ENCODE measurements at regions not wholly inside any gene's neighbourhood (a gene's known extent, or its start where the extent isn't known, plus 50 kb on each side); places are given as distances from the start of the nearest gene placed in this dataset.

DNA sequence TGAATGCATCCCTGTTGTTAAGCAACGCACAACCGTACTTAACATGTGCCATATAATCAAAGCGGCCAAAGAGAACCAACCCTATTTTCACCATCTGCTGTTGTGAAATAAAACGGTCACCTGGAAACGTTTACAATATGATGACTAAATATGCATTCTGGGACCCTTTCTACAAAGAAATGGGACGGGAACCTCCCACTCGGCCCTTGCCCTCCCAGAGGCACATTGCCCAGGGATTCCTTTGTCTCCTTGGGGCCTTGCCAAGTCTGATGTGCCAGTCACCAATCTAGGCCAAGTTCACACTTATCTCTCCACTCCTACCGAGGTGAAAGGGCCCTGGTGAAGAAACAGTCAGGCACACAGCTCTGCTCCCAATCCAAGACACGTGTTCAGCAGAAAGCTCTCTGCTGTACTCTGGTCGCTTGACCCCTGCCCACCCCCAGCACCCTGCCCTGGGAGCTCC is 427.4 kb upstream of the JARID2 start:
- DNase-seq (ENCODE audit: extremely low read depth in 1 of 2, low read depth in 1 of 2), result no peak

DNA sequence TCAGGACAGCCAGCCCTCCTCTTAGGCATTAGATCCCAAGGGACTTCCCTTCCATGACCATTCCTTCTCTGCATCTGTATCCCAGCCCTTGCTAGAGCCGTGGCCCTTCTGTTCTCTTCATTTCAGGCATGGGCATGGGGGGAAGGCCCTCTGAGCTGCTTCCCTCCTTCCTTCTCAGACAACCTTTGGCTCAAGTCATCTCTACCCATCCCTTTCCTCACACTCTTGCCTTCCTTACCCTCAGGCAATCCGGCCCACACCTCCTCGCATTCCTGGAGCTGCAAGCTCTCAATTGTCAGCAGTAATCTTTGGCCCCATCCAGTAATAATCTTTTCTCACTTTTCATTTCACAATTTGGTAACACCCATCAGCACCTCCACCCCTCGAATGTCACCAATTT is 426.9 kb upstream of the JARID2 start:
- DNase-seq (ENCODE audit: extremely low read depth in 1 of 2, low read depth in 1 of 2), result no peak

DNA sequence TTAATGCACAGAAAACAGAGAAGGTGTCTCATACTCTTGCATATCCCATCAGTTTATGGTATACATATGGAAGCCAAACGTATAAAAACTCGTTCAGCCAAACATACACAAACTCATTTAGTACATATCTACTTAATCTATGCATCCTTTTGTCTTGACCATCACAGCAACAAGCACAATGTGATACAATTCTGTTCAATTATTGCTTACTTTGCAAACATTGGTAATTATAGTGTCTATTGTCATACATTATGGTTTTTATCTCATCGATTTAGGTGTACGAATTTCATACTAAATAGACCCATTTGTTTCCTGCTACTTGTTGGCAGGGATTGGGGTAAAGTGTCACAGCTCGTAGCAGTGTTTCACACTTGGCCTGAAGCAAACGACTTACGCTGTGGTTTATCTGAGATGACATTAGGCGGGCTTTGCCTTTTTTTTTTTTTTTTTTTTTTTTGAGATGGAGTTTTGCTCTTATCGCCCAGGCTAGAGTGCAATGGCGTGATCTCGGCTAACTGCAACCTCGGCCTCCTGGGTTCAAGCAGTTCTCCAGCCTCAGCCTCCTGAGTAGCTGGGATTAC is 425.9 kb upstream of the JARID2 start:
- no peak for DNase-seq (ENCODE audit: extremely low read depth in 1 of 2, low read depth in 1 of 2)

DNA sequence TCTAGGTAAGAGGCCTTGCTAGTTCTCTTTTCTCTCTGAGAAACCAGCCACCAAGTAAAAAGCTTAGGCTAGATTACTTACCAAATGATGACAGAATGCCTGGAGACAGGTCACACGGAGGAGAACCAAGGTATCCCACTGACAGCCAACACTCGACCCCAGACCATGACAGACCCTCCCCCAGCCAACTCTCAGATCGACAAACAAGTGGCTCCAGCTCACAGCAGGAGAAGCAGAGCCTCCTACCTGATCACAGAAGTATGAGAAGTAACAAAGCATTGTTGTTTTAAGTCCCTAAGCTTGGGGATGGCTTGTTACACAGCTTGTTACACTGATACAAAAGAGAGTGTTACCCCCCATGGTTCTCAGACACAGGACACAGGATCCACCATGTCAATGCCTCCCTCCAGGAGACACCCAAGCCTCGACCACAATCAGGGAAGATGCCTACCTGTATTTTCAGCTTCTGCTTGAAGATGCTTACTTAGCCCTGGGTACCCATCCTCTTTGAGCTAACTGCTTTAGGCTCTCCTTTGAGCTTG is 423.8 kb upstream of the JARID2 start:
- DNase-seq (ENCODE audit: extremely low read depth in 1 of 2, low read depth in 1 of 2), result no peak

DNA sequence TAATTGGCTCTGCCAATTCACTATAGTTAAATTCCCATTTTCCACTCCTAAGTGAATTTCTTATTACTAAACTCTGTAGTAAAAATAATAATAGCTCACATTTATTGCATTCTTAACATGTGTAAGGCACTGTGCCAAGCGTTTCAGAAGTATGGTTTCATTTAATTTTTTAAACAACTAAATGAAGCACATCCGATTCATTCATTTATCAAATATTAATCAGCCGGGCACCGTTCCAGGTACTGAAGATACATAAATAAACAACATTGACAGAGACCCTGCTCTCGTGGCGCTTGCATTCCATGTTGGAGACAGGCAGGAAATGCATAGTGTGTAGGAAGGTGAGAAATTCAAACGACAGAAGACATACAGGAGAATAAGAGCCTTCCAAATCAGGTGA is 423.2 kb upstream of the JARID2 start:
- no peak for DNase-seq (ENCODE audit: extremely low read depth in 1 of 2, low read depth in 1 of 2)

DNA sequence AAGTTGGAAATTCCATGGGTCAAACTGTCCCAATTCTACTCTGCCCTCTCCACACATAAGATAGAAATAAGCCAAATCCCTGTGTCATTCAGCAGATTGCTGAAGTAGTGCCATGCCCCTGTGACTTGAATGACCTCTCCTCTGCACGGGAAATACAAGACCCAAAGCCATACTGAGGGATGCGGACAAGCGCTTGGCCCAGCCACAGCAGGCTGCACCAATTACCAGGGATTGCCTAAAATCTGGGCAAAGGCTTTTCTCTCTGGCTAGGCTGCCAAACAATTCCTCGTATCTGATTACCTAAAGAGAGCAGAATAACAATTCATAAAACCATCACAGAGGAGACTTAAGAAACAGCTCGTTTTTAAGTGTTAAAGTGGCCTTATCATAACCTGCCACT is 421.8 kb upstream of the JARID2 start:
- no peak for DNase-seq (ENCODE audit: extremely low read depth in 1 of 2, low read depth in 1 of 2)

DNA sequence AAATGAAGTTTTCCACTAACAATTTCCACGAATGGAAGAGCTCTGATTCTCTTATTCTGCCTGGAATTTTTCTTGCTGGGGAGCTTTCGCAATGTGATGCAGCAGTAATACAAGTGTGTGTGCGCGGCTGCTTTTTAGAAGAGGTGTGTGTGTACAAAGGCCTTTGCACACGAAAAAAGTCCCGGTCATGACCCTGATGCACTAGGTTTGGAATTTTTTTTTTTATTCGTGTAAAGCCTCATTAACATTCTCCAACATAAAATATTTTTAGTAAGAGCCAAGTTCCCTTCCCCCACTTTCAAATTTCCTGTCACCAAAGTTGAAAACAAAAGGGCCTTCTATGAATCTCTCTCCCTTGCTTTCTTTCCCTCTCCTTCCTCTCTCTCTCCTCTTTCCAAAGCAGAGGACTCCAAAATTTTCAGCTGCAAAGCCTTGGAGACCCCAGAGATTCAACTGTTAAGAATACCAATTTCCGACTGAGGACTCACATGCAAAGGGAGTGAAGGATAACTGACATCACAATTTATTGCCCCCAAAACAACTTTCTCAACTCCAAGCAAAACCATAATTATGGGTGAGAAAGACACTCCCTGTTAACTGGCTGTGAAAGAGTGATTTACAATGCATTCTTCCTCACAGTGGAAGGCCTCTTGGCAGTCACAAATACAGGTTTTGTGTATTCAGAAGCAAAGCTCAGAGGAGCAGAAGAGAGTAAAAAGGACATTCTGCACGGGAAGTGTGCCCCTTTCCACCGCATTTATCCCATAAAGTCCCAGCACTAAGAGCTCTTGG is 421.2 kb upstream of the JARID2 start:
- DNase-seq (ENCODE audit: extremely low read depth in 1 of 2, low read depth in 1 of 2), result no peak

DNA sequence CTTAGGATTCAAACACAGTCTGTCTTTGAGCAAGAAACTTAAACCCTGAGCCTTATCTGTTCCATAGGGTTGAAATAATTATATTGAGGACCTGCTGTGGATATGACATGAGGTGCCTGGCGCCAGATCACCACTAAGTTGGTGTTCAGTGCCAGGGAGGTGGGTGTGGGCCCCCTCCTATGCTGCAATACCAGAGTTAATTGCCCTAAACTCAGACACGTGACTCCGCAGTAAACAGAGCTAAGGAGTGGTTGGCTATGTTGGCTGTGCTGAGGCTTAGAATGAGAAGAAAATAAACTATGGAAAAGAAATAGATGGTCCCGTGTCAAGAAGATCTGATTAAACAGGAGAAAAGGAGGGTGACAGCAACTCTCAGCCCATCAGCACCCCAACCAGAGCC is 419.4 kb upstream of the JARID2 start:
- no peak for DNase-seq (ENCODE audit: extremely low read depth in 1 of 2, low read depth in 1 of 2)

DNA sequence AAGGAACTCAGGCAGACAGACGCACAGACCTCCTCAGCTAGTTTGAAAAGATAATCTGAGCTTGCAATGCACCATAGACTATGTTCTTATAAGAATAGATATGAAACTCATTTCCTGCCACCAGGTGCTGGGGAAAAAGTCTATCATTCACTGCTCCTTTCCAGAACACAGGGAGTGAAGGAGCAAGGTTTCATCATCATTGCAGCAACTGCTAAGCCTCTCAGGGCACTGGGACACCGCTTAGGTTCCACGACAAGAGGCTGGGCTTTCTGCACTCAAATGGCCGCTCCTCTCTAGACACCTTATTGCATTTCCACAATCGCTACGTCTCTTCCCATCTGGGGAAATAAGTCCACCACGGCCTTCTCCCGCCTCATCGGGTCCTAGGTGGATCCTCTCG is 418.5 kb upstream of the JARID2 start:
- no peak for DNase-seq (ENCODE audit: extremely low read depth in 1 of 2, low read depth in 1 of 2)

DNA sequence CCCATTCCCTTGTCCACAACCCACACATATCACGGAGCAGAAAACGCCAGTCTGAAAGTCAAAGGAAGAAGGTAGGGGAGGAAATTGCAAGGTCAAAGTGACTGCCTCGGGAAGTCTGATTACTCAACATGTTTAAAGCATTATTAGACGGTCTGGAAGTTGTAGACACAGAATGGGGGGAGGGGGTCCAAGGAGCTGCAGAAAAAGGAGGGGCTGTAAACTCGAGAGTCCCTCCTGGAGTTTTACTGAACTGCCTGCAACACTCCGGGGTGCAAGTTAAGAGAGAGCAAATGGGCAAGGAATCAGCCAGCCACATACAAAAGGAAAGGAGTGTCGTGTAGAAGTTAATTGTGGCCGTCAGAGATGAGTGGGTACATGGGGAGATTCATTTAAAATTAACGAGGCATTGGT is 417.7 kb upstream of the JARID2 start:
- no peak for DNase-seq (ENCODE audit: extremely low read depth in 1 of 2, low read depth in 1 of 2)

DNA sequence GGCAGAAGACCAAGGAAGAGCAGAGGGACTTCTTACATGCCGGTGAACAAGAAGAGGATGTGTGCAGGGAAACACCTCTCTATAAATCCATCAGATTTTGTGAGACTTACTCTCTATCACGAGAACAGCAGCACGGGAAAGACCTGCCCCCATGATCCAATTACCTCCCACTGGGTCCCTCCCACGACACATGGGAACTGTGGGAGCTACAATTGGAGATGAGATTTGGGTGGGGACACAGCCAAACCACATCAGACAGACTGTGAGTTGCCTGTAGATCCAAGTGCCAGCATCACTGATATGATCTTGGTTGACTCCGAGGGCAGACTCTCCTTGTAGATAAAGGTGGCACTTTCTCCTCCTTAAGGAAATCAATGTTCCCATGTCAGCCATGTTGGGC is 414.8 kb upstream of the JARID2 start:
- no peak for DNase-seq (ENCODE audit: extremely low read depth in 1 of 2, low read depth in 1 of 2)

DNA sequence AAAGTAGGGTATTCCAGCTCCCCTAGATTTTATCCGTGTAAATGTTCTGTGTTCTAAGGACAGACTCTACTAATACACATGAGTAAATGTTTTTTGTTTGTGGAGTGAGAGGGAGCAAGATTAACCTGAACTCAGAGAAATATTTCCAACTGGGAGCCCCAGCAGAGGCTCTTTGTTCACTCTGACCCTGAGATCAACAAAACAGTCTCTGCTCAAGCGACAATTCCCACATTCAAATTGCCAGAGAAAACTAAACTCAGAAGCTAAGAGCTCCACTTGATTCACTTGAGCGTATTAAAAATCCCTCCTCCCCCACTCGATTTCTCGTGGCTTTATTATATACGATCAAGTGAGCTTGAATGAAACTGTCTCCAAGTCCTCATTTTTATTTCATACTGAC is 413.9 kb upstream of the JARID2 start:
- no peak for DNase-seq (ENCODE audit: extremely low read depth in 1 of 2, low read depth in 1 of 2)

DNA sequence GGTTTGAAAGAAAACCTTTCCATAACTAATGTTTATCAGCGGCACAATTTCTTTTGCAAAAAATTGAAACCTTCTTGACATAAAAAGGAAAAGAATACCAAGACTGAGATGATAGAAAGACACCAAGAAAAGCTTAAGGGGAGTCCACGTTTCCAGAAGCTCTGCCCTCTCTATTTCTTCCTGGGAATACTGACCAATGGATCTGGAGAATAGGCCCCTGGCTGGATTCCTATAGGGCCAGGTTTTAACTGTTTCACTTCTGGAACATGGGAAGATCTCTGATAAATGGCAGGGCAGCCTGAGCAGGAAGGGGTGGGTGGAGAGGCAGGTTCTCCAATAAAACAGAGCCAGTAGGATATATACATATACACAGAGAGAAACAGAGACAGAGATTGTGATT is 413.4 kb upstream of the JARID2 start:
- DNase-seq (ENCODE audit: extremely low read depth in 1 of 2, low read depth in 1 of 2), result no peak

DNA sequence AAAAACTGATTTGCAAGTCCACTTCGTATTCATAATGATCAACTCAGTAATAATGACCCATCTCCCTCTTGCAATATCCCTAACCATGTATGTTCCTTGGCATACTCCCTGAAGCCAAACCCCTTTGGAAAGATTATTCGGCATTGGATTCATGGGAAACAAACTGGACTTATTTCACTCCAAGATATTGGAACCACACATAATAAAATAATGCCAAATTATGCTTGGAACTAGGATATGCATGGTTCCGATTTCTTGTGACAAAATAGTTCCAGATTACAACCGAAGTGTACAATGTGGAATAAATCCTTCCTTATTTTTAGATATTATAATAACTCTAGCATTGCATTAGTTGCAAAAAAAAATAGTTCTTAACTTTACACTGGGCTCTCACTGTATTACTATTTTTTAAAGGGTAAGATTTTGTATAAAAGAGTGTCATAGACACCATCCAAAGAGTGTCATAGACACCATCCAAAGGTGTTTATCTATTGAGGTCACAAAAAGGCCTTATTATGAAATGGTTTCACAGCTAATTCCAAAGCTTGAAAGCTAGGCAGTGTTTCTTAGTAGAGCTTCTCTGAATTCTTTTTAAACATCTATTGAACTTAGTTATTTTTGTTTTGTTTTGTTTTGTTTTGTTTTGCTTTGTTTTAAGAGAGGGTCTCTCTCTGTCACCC is 410.9 kb upstream of the JARID2 start:
- DNase-seq (ENCODE audit: extremely low read depth in 1 of 2, low read depth in 1 of 2), result no peak

DNA sequence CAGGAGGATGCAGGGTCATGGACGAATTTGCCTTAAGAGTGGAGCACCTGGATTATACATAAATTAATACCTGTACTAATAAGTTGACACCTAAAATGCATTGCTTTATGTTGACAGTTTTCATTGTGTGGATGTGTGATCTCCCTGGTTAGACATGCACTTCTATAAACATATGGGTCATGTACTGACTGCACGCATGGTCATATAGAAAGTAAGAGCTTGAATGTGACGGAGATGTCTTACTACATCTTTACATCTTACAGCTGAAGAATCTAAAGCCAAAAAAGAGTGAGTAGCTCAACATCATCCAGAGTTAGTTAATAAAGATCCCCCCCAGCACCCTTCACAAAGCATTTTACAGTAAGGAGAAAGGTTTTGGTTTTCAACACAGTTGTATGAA is 408.4 kb upstream of the JARID2 start:
- no peak for DNase-seq (ENCODE audit: extremely low read depth in 1 of 2, low read depth in 1 of 2)

DNA sequence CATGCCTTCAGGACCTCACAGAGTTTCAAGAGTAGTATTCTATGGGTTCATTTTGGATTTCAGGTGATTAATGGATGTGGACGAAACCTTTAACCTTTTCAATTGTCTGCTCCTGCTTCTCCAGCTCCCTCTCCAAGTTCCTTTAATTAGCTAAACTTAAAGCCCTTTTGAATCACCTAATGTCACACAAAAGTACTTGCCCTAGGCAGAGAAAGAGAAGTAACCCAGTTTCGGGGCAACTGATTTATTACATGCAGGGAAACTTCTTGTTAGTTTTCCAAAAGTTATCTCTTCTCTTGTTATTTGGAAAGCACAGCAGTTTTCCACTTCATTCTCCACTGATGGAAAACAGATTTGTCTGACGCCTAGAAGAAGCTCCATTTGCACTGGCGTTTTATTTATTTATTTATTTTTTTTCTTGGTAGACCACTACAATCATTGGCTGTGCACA is 407.7 kb upstream of the JARID2 start:
- no peak for DNase-seq (ENCODE audit: extremely low read depth in 1 of 2, low read depth in 1 of 2)

DNA sequence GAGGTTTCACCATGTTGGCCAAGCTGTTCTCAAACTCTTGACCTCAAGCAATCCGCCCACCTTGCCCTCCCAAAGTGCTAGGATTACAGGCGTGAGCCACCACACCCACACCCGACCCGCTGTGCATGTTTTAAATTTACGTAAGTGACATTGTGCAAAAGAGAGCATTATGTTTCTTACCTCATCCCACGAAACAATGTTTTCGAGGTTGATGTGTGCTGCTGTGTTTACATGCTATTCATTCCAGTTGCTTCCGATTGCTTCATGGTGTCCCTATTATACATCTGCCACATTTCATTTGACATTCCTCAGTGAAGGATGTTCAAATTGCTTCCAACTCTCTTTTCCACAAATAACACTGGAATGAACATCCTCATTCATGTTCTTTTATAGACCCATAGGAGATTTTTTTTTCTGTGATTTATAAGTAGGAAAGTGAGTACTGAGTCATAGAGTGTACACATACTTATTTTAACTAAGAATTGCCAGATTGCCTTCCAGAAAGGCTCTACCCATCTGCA is 403.9 kb upstream of the JARID2 start:
- DNase-seq (ENCODE audit: extremely low read depth in 1 of 2, low read depth in 1 of 2), result no peak

DNA sequence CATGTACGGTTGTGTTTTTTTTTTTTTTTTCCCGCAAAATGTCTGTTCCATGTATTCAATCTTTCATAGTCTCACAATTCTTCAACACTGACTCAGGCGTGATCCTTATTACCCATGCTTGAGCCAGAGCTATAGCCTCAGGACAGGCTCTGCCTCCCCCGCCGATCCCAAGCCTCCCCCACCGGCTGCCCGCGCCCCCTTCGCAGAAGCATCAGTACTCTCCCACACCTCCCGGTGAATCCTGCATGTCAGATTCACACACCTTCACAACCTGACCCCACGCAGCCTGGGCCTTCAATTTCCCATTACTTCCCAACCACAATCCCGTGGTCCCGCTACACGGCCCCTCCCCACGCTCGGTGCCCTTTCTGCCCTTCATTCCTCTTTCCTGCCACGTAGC is 401.5 kb upstream of the JARID2 start:
- DNase-seq (ENCODE audit: extremely low read depth in 1 of 2, low read depth in 1 of 2), result no peak

DNA sequence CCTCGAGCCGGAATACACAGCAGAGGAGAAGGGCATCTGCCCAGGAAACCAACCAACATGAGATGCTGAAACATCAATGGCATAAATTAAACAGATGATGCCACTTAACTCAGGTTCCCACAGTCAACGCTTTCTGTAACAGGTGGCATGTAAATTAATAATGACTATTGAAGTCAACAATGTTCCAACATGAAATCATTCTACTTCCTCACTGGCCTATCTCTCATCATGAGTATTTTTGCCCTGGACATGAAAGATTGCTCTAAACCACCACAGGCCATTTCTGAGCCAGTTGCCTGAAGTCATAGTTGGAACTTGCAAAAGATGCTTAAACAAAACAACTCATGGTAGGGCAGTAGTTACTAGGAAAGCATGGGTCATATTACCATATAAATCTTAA is 397.9 kb upstream of the JARID2 start:
- no peak for DNase-seq (ENCODE audit: extremely low read depth in 1 of 2, low read depth in 1 of 2)

DNA sequence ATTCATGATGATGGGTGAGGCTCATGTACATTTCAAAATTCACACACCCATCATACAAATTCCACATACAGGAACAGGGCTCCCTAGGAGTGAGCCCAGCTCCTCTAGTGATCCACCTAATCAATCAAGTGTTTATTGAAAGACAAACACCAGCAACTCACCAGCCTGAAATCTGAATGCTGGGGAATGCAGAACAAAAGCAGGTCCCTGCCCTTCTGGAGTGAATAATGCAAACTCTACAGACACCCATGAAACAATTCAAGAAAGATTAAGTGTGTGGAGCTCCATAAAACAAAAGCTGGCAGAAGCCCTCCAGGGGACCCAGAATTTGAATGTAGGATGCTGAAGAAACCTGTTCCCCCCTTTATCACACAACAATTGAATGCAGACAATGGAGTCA is 396.7 kb upstream of the JARID2 start:
- DNase-seq (ENCODE audit: extremely low read depth in 1 of 2, low read depth in 1 of 2), result no peak

DNA sequence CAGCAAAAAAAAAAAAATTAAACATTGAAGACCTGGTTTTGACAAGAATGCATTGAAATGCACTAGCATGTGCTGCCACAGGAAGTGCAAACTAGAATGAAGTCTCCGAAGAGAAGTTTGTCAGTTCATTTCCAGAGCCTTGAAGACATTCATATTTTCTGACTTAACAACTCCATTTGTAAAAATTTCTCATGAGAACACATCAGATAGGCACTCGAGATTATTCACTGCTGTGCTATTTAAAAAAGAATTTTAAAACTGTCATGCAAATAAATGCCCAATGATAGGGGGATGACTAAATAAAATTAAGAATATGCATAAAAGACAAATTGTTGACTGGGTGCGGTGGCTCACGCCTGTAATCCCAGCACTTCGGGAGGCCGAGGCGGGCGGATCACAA is 394.6 kb upstream of the JARID2 start:
- DNase-seq (ENCODE audit: extremely low read depth in 1 of 2, low read depth in 1 of 2), result no peak

DNA sequence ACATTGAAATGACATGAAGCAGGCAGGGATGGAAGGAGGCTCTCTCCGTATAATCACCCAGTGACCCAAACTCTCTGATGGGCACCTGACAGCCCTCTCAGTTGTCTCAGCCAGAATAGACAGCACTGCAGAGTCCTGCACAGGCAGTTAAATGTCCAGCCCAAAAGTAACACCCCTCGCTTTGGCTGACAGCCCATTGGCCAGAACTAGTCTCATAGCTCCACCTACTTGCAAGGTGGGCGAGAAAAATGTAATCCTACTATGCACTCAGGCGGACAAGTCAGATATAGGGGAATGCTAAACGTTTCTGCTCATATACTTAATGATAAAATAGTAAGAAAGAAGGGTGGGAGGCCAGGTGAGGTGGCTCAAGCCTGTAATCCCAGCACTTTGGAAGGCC is 393.5 kb upstream of the JARID2 start:
- DNase-seq (ENCODE audit: extremely low read depth in 1 of 2, low read depth in 1 of 2), result no peak
